ENCODE measurements at regions not wholly inside any gene's neighbourhood (a gene's known extent, or its start where the extent isn't known, plus 50 kb on each side); places are given as distances from the start of the nearest gene placed in this dataset.

GRCh38 chr21:17340081-17340480, 172.8 kb upstream of the CXADR start:
- no peak for TF ChIP-seq POLR2A (IDR thresholded peaks at IDR 0.05)
- TF ChIP-seq CTCF (IDR thresholded peaks at IDR 0.05): no peak

GRCh38 chr21:17343055-17343454, 169.8 kb upstream of the CXADR start:
- TF ChIP-seq CTCF (IDR thresholded peaks at IDR 0.05) (no peak), POLR2A (IDR thresholded peaks at IDR 0.05) (no peak)
- H3K4me3 ChIP-seq: no peak overlapping the region
- H3K36me3 ChIP-seq: no peaks in the 10 kb centered on the region
- intact Hi-C loops (cut with DNase I): loop anchor here in 1 of 10 donors (10.0 kb wide), 1 partner anchor 592 kb away; no protein-coding TSS in a partner anchor
- DNase-seq: no peak
- no peak overlapping the region for H3K27ac ChIP-seq
- H3K4me1 ChIP-seq: no peaks in the 10 kb centered on the region
- no peaks in the 10 kb centered on the region for H3K27me3 ChIP-seq
- peaks cover 0 to 15% (median 2%) of the 10 kb centered on the region in 12 donors for H3K9me3 ChIP-seq
- WGBS, 4 donors: 17 to 22% (median 19%) methylated on average over 2 of the region's 2 CpGs
- ATAC-seq: no peak

More at GRCh38 chr21:17340081-17340480, 172.8 kb upstream of the CXADR start:
- DNase-seq (no peak), ATAC-seq (no peak)
- no peaks in the 10 kb centered on the region for H3K4me1 ChIP-seq
- 52 to 64% (median 56%) methylated on average over 3 of the region's 3 CpGs for WGBS, 4 donors
- H3K27me3 ChIP-seq: no peaks in the 10 kb centered on the region
- intact Hi-C loops (cut with DNase I): loop anchor here in 1 of 10 donors (10.0 kb wide), 1 partner anchor 595 kb away; no protein-coding TSS in a partner anchor
- H3K36me3 ChIP-seq: no peaks in the 10 kb centered on the region
- peaks cover 0 to 15% (median 2%) of the 10 kb centered on the region in 12 donors for H3K9me3 ChIP-seq
- H3K27ac ChIP-seq: no peak overlapping the region
- no peak overlapping the region for H3K4me3 ChIP-seq

GRCh38 chr21:17348357-17348756, 164.5 kb upstream of the CXADR start:
- Histone ChIP-seq H3K27me3 (peaks cover 0 to 6% (median 0%) of the 10 kb centered on the region in 9 donors), H3K36me3 (no peaks in the 10 kb centered on the region), H3K4me3 (no peak overlapping the region), H3K27ac (no peak overlapping the region), H3K9me3 (peaks cover 0 to 11% (median under 1%) of the 10 kb centered on the region in 12 donors), H3K4me1 (no peaks in the 10 kb centered on the region)
- 57 to 70% (median 64%) methylated on average over 3 of the region's 3 CpGs for WGBS, 4 donors
- intact Hi-C loops (cut with DNase I): loop anchor here in 1 of 10 donors (10.0 kb wide), 1 partner anchor 586 kb away; no protein-coding TSS in a partner anchor
- DNase-seq (no peak), ATAC-seq (no peak)
- no peak for TF ChIP-seq POLR2A (IDR thresholded peaks at IDR 0.05)
- no peak for TF ChIP-seq CTCF (IDR thresholded peaks at IDR 0.05)

- Histone ChIP-seq H3K9me3 (peaks cover 0 to 7% (median 0%) of the 10 kb centered on the region in 12 donors), H3K36me3 (no peaks in the 10 kb centered on the region), H3K4me1 (no peaks in the 10 kb centered on the region), H3K27me3 (peaks cover 0 to 6% (median 0%) of the 10 kb centered on the region in 9 donors), H3K4me3 (no peak overlapping the region), H3K27ac (no peak overlapping the region)
- 19 to 63% (median 36%) methylated on average over 1 of the region's 1 CpG for WGBS, 4 donors
- intact Hi-C loops (cut with DNase I): loop anchor here in 1 of 10 donors (10.0 kb wide), 1 partner anchor 586 kb away; no protein-coding TSS in a partner anchor
- DNase-seq (no peak), ATAC-seq (no peak)
- TF ChIP-seq POLR2A (IDR thresholded peaks at IDR 0.05): no peak
These were observed 164.0 kb upstream of the CXADR start for GRCh38 chr21:17348849-17349248.

- intact Hi-C loops (cut with DNase I): no loop called here
- no peaks in the 10 kb centered on the region for H3K9me3 ChIP-seq
- no peaks in the 10 kb centered on the region for H3K4me1 ChIP-seq
- no peak for TF ChIP-seq POLR2A (IDR thresholded peaks at IDR 0.05)
- no peak for TF ChIP-seq CTCF (IDR thresholded peaks at IDR 0.05)
- H3K36me3 ChIP-seq: no peaks in the 10 kb centered on the region
- H3K4me3 ChIP-seq: no peak overlapping the region
- 84 to 92% (median 86%) methylated on average over 2 of the region's 2 CpGs for WGBS, 4 donors
- no peak for DNase-seq
- no peak for ATAC-seq
- H3K27ac ChIP-seq: no peak overlapping the region
- peaks cover 0 to 6% (median 0%) of the 10 kb centered on the region in 9 donors for H3K27me3 ChIP-seq
These were observed 161.1 kb upstream of the CXADR start for GRCh38 chr21:17351766-17352165.

All from heart left ventricle (tissue), 16 donors.